A549 (cell line): ENCODE measurements at regions not wholly inside any gene's neighbourhood (a gene's known extent, or its start where the extent isn't known, plus 50 kb on each side); places are given as distances from the start of the nearest gene placed in this dataset.

ENCODE experiments used
- CTCF ChIP-seq: fragments of >200 bp; sonication (Bioruptor Twin); formaldehyde crosslinking; IDR thresholded peaks from 3 replicates; pipeline ENCODE4 v1.5.1; 2016
- E2F6 ChIP-seq: IDR thresholded peaks from 2 replicates; pipeline ENCODE4 v1.6.1; 2012; ENCODE audit warnings: low read depth, borderline replicate concordance
- EP300 ChIP-seq, 2 experiments: fragments of >200 bp; sonication (Bioruptor Twin); formaldehyde crosslinking; IDR thresholded peaks; 2 replicates in 1 of 2; 3 replicates in 1 of 2; pipeline ENCODE4 v1.6.1; 2016 to 2017
- HDAC2 ChIP-seq: fragments of 200-600 bp; sonication (generic); IDR thresholded peaks from 2 replicates; pipeline ENCODE4 v1.6.1; 2016
- PBX3 ChIP-seq: IDR thresholded peaks from 2 replicates; pipeline ENCODE4 v1.6.1; 2012
- RAD21 ChIP-seq, 2 experiments: fragments of >200 bp in 1 of 2; sonication (Bioruptor Twin) in 1 of 2; formaldehyde crosslinking in 1 of 2; IDR thresholded peaks in 1 of 2; conservative IDR thresholded peaks in 1 of 2; 2 replicates in 1 of 2; 3 replicates in 1 of 2; pipeline ENCODE4 v1.6.1; 2012 to 2018; ENCODE audit warnings: inconsistent platforms in 1 of 2
- SMC3 ChIP-seq: fragments of >200 bp; sonication (Bioruptor Twin); formaldehyde crosslinking; IDR thresholded peaks from 3 replicates; pipeline ENCODE4 v1.6.1; 2018; ENCODE audit warnings: inconsistent platforms
- USF2 ChIP-seq: fragments of 450-650 bp; IDR thresholded peaks from 2 replicates; pipeline ENCODE4 v1.6.1; 2014; ENCODE audit warnings: antibody characterized with exemption

- no peak for TF ChIP-seq CTCF
- no peak for TF ChIP-seq PBX3
- TF ChIP-seq E2F6 = no peak
- TF ChIP-seq RAD21 (conservative IDR thresholded peaks at IDR 0.05 in 1 of 2, IDR thresholded peaks at IDR 0.05 in 1 of 2) = no peak
- no peak for TF ChIP-seq EP300 (IDR thresholded peaks at IDR 0.05)
- no peak for TF ChIP-seq SMC3
- TF ChIP-seq USF2 = no peak
- no peak for TF ChIP-seq HDAC2
Observed at GRCh38 chr15:25065286-25065685, 110.5 kb downstream of the SNRPN start.
